ENCODE measurements at regions not wholly inside any gene's neighbourhood (a gene's known extent, or its start where the extent isn't known, plus 50 kb on each side); places are given as distances from the start of the nearest gene placed in this dataset.

- TF ChIP-seq CTBP2 (IDR thresholded peaks at IDR 0.05; ENCODE audit: borderline replicate concordance, insufficient read depth, insufficient read length, low read length) (no peak), RBBP5 (IDR thresholded peaks at IDR 0.05; ENCODE audit: borderline replicate concordance, low read depth, low read length) (no peak), RFX5 (IDR thresholded peaks at IDR 0.05; ENCODE audit: borderline replicate concordance, low read depth, low read length) (no peak), YY1 (IDR thresholded peaks at IDR 0.05; ENCODE audit: low read depth, low read length) (no peak), PHF8 (conservative IDR thresholded peaks at IDR 0.05; ENCODE audit: low read depth, low read length) (no peak), NANOG (IDR thresholded peaks at IDR 0.05; ENCODE audit: insufficient read depth, low read depth, low read length, poor library complexity, severe bottlenecking) (no peak)
Measured at GRCh38 chr2:47676261-47676926, 105.6 kb upstream of the KCNK12 start (continued).

Data from H1 (cell line).